HG02938 (cell line): ENCODE measurements at regions not wholly inside any gene's neighbourhood (a gene's known extent, or its start where the extent isn't known, plus 50 kb on each side); places are given as distances from the start of the nearest gene placed in this dataset.
"Not testable (repeated sequence)": the region's sequence is repeated elsewhere in the genome, so short reads cannot be mapped to it uniquely, and the experiment has no call there.

Experiments used
- ATAC-seq: cut with Tn5 transposase; IDR thresholded peaks from one replicate; pipeline ENCODE4 v1.9.1; 2021; ENCODE audit warnings: mild to moderate bottlenecking, moderate library complexity; ENCODE audit not compliant: unreplicated experiment

DNA sequence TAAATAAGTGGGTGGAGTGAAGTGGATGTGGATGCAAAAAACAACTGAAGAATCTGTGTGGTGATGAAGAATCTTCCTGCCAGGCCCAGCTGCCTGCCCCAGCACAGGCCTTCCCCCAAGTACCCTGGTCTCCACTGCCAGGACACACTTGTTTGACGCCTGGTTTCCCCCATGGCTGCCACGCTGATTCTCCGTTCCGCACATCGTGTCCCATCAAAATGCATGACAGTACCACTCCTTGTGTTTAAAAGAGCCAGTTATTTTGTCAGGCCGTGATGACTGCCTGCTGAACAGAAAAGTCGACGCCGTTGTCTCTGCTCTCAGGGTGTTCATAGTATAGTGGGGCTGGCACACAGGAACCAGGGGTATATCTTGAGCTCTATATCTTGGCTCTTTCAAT is 50.3 kb upstream of the KYNU start:
- no peak for ATAC-seq

DNA sequence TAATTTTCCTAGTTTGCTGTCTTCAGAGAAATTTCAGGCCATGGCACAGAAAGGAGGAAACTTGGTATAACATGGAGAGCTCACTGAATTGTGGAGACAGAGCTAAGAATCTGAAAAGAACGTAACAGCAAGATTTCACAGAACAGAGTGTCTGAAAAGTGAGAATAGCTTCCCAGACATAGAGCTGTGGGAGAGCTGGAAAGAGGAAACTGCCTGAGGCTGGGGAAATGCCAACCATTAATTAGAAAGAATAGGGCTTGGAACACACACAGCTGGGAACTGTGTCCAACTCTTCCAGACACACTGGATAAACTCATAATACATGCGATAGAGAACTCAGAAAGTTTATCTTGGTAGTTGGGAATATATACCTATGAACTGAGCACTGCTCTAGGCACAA is 51.6 kb upstream of the KYNU start:
- no peak for ATAC-seq

GRCh38 chr2:142824756-142825155 is 52.7 kb upstream of the KYNU start:
- no peak for ATAC-seq

GRCh38 chr2:142822190-142822589 is 55.3 kb upstream of the KYNU start:
- no peak for ATAC-seq

- ATAC-seq = no peak
Observed at GRCh38 chr2:142819411-142819810, 58.1 kb upstream of the KYNU start.

GRCh38 chr2:142815375-142815774 is 62.1 kb upstream of the KYNU start:
- no peak for ATAC-seq

- ATAC-seq = no peak
Observed at GRCh38 chr2:142813830-142814829, 63.3 kb upstream of the KYNU start.

GRCh38 chr2:142811644-142812043 is 65.8 kb upstream of the KYNU start:
- ATAC-seq = not testable (repeated sequence)

DNA sequence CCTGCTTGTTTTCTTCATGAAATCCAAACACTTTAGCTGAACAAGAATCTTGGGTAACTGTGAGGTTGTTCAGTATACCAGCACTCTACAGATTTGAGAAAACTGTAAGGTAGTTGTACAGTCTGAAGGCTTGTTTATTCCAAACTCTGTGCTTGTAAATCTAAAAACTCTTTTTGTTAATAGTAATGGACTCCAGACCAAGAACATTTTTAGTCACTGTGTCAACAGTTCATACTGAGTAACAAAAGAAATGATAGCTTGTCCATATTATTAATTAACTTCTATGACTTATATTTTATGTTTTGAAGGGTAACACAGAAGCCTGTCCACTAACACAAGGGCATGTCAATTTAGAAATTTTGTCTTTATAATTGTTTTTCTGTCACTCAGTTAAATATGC is 72.2 kb upstream of the KYNU start:
- no peak for ATAC-seq

DNA sequence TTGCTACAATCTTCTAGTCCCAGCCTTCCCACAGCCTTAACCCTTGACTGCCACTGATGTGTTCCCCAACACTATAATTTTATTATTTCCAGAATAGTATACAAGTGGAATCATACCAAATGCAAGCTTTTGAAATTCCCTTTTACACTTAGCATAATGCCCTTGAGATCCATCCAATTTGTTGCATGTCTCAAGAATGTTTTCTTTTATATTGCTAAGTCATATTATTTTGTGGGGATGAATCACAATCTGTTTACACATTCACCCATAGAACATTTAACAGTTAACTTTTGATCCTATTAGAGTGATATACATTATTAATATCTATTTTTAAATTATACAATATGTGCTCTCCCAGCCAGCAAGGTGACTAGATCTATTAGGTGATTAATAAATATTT is 74.3 kb upstream of the KYNU start:
- ATAC-seq = no peak

- ATAC-seq = no peak
Observed at GRCh38 chr2:142796588-142796987, 80.9 kb upstream of the KYNU start.

- no peak for ATAC-seq
Observed at GRCh38 chr2:142796161-142796560, 81.3 kb upstream of the KYNU start.

DNA sequence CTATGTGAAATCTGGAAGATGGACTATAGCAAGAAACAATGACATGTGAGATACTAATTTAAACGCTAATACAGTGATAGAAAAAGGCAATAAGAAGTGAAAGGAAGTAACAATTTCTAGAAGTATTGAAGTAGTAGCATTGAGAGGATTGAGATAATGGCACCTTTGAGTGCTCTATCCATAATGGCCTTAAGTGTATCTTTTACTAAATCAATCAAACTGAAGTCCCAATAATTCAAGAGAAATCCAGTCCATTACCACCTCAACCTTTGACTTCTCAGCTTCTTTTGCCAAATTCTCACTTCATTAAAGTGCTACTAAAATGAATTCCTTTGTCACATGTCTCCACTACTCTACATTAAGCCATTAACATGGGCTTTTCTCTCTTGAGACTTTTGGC is 82.6 kb upstream of the KYNU start:
- no peak for ATAC-seq

GRCh38 chr2:142792328-142792727 is 85.1 kb upstream of the KYNU start:
- not testable (repeated sequence) for ATAC-seq

- ATAC-seq = no peak
Observed at GRCh38 chr2:142791335-142791734, 86.1 kb upstream of the KYNU start.

DNA sequence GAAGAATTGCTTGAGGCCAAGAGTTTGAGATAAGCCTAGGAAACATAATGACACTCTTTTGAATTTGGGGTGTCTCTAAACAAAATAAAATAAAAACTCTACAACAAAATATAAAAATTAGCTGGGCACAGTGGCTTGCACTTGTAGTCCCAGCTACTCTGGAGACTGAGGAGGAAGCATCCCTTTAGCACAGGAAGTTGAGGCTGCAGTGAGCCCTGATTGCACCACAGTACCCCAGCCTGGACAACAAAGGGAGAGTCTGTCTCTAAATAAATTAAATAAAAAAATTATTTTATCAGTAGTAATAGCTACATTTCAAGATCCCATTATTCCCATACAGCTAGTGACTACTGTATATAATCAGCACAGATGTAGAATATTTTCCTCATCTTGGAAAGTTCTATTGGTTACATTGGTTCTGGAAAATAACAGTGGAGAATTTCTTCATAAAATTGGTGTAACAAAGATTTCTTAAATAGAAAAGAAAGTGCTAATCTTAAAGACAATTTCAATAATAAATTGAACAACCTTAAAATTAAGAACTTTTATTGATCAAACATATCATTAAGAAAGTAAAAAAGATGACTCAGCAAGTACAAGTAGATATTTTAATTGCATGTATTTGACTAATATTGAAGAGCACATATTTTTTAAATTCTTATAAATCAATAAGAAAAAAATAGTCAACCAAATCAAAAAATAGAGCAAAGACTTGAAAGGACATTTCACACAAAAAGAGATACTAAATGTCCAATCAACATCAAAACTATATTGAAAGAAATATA is 90.4 kb upstream of the KYNU start:
- ATAC-seq = no peak

GRCh38 chr2:142782942-142783443 is 94.5 kb upstream of the KYNU start:
- no peak for ATAC-seq

GRCh38 chr2:142781146-142781545 is 96.3 kb upstream of the KYNU start:
- no peak for ATAC-seq

- no peak for ATAC-seq
Observed at GRCh38 chr2:142778289-142778688, 99.2 kb upstream of the KYNU start.

DNA sequence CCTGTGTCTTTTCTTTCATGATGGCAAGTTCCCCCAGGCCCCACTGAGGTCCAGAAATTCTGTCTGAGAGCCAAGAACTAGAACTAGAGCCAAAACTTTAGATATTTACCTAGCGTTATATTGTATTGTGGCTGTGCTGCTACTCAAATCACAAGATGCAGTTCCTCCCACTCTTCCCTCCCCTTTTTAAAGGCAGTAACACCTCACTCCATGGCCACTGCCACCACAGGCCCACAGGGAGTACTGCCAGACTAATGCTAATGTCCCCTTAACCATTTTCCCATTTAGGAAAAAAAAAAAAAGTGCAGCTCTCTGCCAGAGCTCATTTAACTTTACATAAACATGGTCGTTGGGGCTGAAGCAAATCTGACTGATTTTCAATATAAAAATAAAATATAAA is 99.7 kb upstream of the KYNU start:
- no peak for ATAC-seq

DNA sequence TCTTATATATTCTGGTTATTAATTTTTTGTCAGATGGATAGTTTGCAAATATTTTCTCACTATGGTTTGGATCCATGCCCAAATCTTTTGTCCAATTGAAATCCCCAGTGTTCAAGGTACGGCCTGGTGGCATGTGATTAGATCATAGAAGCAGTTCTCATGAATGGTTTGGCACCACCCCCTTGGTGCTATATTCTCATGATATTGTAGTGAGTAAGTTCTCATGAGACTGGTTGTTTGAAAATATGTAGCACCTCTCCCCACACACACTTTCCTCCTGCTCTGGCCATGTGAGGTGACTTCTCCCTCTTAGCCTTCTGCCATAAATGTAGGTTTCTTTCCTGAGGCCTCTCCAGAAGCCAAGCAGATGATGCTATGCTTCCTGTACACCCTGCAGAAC is 107.7 kb upstream of the KYNU start:
- no peak for ATAC-seq

- no peak for ATAC-seq
Observed at GRCh38 chr2:142767847-142768246, 109.6 kb upstream of the KYNU start.
